ENCODE measurements at regions not wholly inside any gene's neighbourhood (a gene's known extent, or its start where the extent isn't known, plus 50 kb on each side); places are given as distances from the start of the nearest gene placed in this dataset.

GRCh38 chr6:142679907-142680700 is 264.9 kb downstream of the HIVEP2 start:
- Histone ChIP-seq H3K4me3 (no peak overlapping the region), H3K4me1 (ENCODE audit: control insufficient read depth, insufficient read depth, low read length) (no peaks in the 10 kb centered on the region), H3K79me2 (ENCODE audit: control insufficient read depth, insufficient read depth, low read length) (no peaks in the 10 kb centered on the region), H2AFZ (ENCODE audit: control insufficient read depth, low read depth, low read length) (no peak overlapping the region), H3K27ac (ENCODE audit: control insufficient read depth, insufficient read depth) (no peak overlapping the region), H3K36me3 (ENCODE audit: control insufficient read depth in 2 of 2, insufficient read depth in 2 of 2, low read length in 1 of 2) (no peaks in the 10 kb centered on the region), H3K27me3 (replicated peaks in 1 of 2; ENCODE audit: control insufficient read depth in 2 of 2, insufficient read depth in 2 of 2, low read length in 1 of 2) (peaks cover 2 to 3% of the 10 kb centered on the region in 2 experiments; a peak in 3 of 4 replicates), H3K9ac (ENCODE audit: control insufficient read depth, insufficient read depth, low read length) (no peak overlapping the region), H3K4me2 (ENCODE audit: control insufficient read depth, insufficient read depth) (no peak overlapping the region), H3K9me3 (replicated peaks; ENCODE audit: control insufficient read depth, insufficient read depth, low read length) (no peaks in the 10 kb centered on the region), H4K20me1 (ENCODE audit: control insufficient read depth, insufficient read depth) (no peaks in the 10 kb centered on the region)
- TF ChIP-seq SIN3A (IDR thresholded peaks at IDR 0.05; ENCODE audit: low read depth, low read length) (no peak), NFIC (IDR thresholded peaks at IDR 0.05; ENCODE audit: low read depth, low read length) (no peak), RCOR1 (conservative IDR thresholded peaks at IDR 0.05; ENCODE audit: low read depth, low read length) (no peak), ZNF217 (IDR thresholded peaks at IDR 0.05) (no peak), NFXL1 (IDR thresholded peaks at IDR 0.05; ENCODE audit: borderline replicate concordance) (no peak), POLR2AphosphoS5 (IDR thresholded peaks at IDR 0.05; ENCODE audit: low read length) (no peak), RELA (IDR thresholded peaks at IDR 0.05; ENCODE audit: borderline replicate concordance, partially characterized antibody) (no peak)
- WGBS (ENCODE audit: insufficient coverage, insufficient replicate concordance, low lambda C conversion rate, missing lambda C conversion rate): 8% methylated on average over 4 of the region's 4 CpGs
- no peak for ATAC-seq
- DNase-seq (ENCODE audit: low read depth, low spot score): no peak
- RAD21 ChIA-PET (ENCODE audit: unreplicated experiment): interaction anchor here (1.0 kb wide), 1 partner anchor 12 kb away, joined by 3 read pairs; no protein-coding TSS in a partner anchor
- BruUV-seq (replicated peaks): no TSS peak
- intact Hi-C loops (cut with micrococcal nuclease; ENCODE audit: unreplicated experiment) (no loop called here), in situ Hi-C loops (cut with MboI) (loop anchor here (25.0 kb wide), 1 partner anchor 732 kb away; no protein-coding TSS in a partner anchor)
- CTCF ChIA-PET: interaction anchor here (0.6 to 1.4 kb wide), 2 partner anchors 12 to 138 kb away, joined by 3 to 7 read pairs; no protein-coding TSS in a partner anchor
- no peak for FAIRE-seq
- POLR2A ChIA-PET: no interaction called here
- SMC1A ChIA-PET (ENCODE audit: uncharacterized antibody, unreplicated experiment): interaction anchor here (0.6 kb wide), 1 partner anchor 316 kb away, joined by 3 read pairs; no protein-coding TSS in a partner anchor

- H3K9ac ChIP-seq (ENCODE audit: control insufficient read depth, insufficient read depth, low read length): no peak overlapping the region
- no peak overlapping the region for H3K27ac ChIP-seq (ENCODE audit: control insufficient read depth, insufficient read depth)
- no peaks in the 10 kb centered on the region for H4K20me1 ChIP-seq (ENCODE audit: control insufficient read depth, insufficient read depth)
- ChIA-PET POLR2A (no interaction called here), CTCF (no interaction called here), SMC1A (ENCODE audit: uncharacterized antibody, unreplicated experiment) (no interaction called here), RAD21 (ENCODE audit: unreplicated experiment) (interaction anchor here (1.0 kb wide), 1 partner anchor 11 kb away, joined by 3 read pairs; no protein-coding TSS in a partner anchor)
- peaks cover 0 to 3% of the 10 kb centered on the region in 2 experiments; a peak in 2 of 4 replicates for H3K27me3 ChIP-seq (replicated peaks in 1 of 2; ENCODE audit: control insufficient read depth in 2 of 2, insufficient read depth in 2 of 2, low read length in 1 of 2)
- in situ Hi-C loops (cut with MboI) (loop anchor here (25.0 kb wide), 1 partner anchor 731 kb away; no protein-coding TSS in a partner anchor), intact Hi-C loops (cut with micrococcal nuclease; ENCODE audit: unreplicated experiment) (no loop called here)
- no peak overlapping the region for H3K4me2 ChIP-seq (ENCODE audit: control insufficient read depth, insufficient read depth)
- ATAC-seq: no peak
- H3K4me3 ChIP-seq: no peak overlapping the region
- no peaks in the 10 kb centered on the region for H3K9me3 ChIP-seq (replicated peaks; ENCODE audit: control insufficient read depth, insufficient read depth, low read length)
- BruUV-seq (replicated peaks): no TSS peak
- no peaks in the 10 kb centered on the region for H3K4me1 ChIP-seq (ENCODE audit: control insufficient read depth, insufficient read depth, low read length)
- no peaks in the 10 kb centered on the region for H3K36me3 ChIP-seq (ENCODE audit: control insufficient read depth in 2 of 2, insufficient read depth in 2 of 2, low read length in 1 of 2)
- WGBS (ENCODE audit: insufficient coverage, insufficient replicate concordance, low lambda C conversion rate, missing lambda C conversion rate): 71% methylated on average over 5 of the region's 5 CpGs
- DNase-seq (ENCODE audit: low read depth, low spot score): no peak
- no peaks in the 10 kb centered on the region for H3K79me2 ChIP-seq (ENCODE audit: control insufficient read depth, insufficient read depth, low read length)
- H2AFZ ChIP-seq (ENCODE audit: control insufficient read depth, low read depth, low read length): no peak overlapping the region
- no peak for FAIRE-seq
- TF ChIP-seq PML (IDR thresholded peaks at IDR 0.05; ENCODE audit: low read length) (no peak), CUX1 (IDR thresholded peaks at IDR 0.05; ENCODE audit: insufficient replicate concordance, low read depth, low read length) (no peak), CBX5 (IDR thresholded peaks at IDR 0.05; ENCODE audit: low read depth) (no peak), IRF4 (IDR thresholded peaks at IDR 0.05; ENCODE audit: low read depth, low read length) (no peak)
Observed at GRCh38 chr6:142681099-142681498, 263.9 kb downstream of the HIVEP2 start.

Data from GM12878 (cell line).